PC-3 (cell line): ENCODE measurements at regions not wholly inside any gene's neighbourhood (a gene's known extent, or its start where the extent isn't known, plus 50 kb on each side); places are given as distances from the start of the nearest gene placed in this dataset.
A peak's percentile ranks its signal among the peaks of the same experiment; 100 is the strongest.

Source experiments
- ATAC-seq: fragments of 200-7000 bp; cut with Tn5 transposase; 2 replicates; pipeline ENCODE4 v1.9.1; 2020; ENCODE audit warnings: mild to moderate bottlenecking, moderate library complexity
- BruUV-seq: library from RNA; stranded (reverse); fragments of 400-500 nt; replicated peaks from 2 replicates; lab custom pipeline; 2021; lab: Mats Ljungman, UMichigan
- CTCF ChIA-PET: fragments of 300-600 bp; sonication (Branson Sonifier 250); formaldehyde crosslinking; loops from one replicate; lab custom pipeline; 2022; ENCODE audit warnings: antibody characterized with exemption; lab: Charles Lee
- POLR2A ChIA-PET: fragments of 300-600 bp; sonication (Branson Sonifier 250); formaldehyde crosslinking; loops from one replicate; lab custom pipeline; 2022; ENCODE audit warnings: antibody characterized with exemption; ENCODE audit not compliant: unreplicated experiment; lab: Charles Lee
- DNase-seq: peaks from one replicate; pipeline ENCODE4 v3.0.0-alpha.2; 2015
- H2AFZ ChIP-seq: fragments of 300-600 bp; sonication (generic); 2 replicates; pipeline ENCODE4 v1.6.0; 2016; ENCODE audit warnings: antibody characterized with exemption, low read length
- H3F3A ChIP-seq: fragments of 300-600 bp; sonication (generic); one replicate; pipeline ENCODE4 v1.6.0; 2017; ENCODE audit warnings: antibody characterized with exemption, low read length, control low read depth, mild to moderate bottlenecking; ENCODE audit not compliant: unreplicated experiment
- H3K27ac ChIP-seq: fragments of 300-600 bp; sonication (generic); 2 replicates; pipeline ENCODE4 v1.5.1; 2016; ENCODE audit warnings: mild to moderate bottlenecking, low read length
- H3K27me3 ChIP-seq: fragments of 300-600 bp; sonication (generic); 2 replicates; pipeline ENCODE4 v1.6.1; 2016; ENCODE audit warnings: low read length, mixed read lengths
- H3K36me3 ChIP-seq: fragments of 300-600 bp; sonication (generic); 2 replicates; pipeline ENCODE4 v1.6.1; 2016; ENCODE audit warnings: low read depth, mixed run types, low read length, mixed read lengths
- H3K4me1 ChIP-seq: fragments of 300-600 bp; sonication (generic); 2 replicates; pipeline ENCODE4 v1.5.1; 2016; ENCODE audit warnings: low read length; ENCODE audit not compliant: insufficient read depth
- H3K4me2 ChIP-seq: fragments of 300-600 bp; sonication (generic); 2 replicates; pipeline ENCODE4 v1.6.0; 2016; ENCODE audit warnings: low read length
- H3K4me3 ChIP-seq: fragments of 300-600 bp; sonication (generic); 2 replicates; pipeline ENCODE4 v1.5.1; 2016; ENCODE audit warnings: mild to moderate bottlenecking, low read length, mixed read lengths
- H3K79me2 ChIP-seq: fragments of 300-600 bp; sonication (generic); 2 replicates; pipeline ENCODE4 v1.6.1; 2017; ENCODE audit warnings: low read length, mixed read lengths
- H3K9ac ChIP-seq: fragments of 300-600 bp; sonication (generic); 2 replicates; pipeline ENCODE4 v1.6.0; 2016; ENCODE audit warnings: mild to moderate bottlenecking, low read length
- H3K9me2 ChIP-seq: fragments of 300-600 bp; sonication (generic); replicated peaks from 2 replicates; pipeline ENCODE4 v1.6.1; 2016; ENCODE audit warnings: mixed run types, low read length, mixed read lengths
- H3K9me3 ChIP-seq: fragments of 300-600 bp; sonication (generic); 2 replicates; pipeline ENCODE4 v1.6.1; 2016; ENCODE audit warnings: low read length, mixed read lengths
- H4K20me1 ChIP-seq: fragments of 300-600 bp; sonication (generic); 2 replicates; pipeline ENCODE4 v1.6.1; 2016; ENCODE audit warnings: low read length, mixed read lengths
- EZH2 ChIP-seq: fragments of 300-600 bp; sonication (generic); IDR thresholded peaks from one replicate; pipeline ENCODE4 v1.6.1; 2017; ENCODE audit warnings: antibody characterized with exemption, mild to moderate bottlenecking, low read length; ENCODE audit not compliant: unreplicated experiment
- EZH2phosphoT487 ChIP-seq: fragments of 300-600 bp; sonication (generic); IDR thresholded peaks from 2 replicates; pipeline ENCODE4 v1.6.1; 2018; ENCODE audit warnings: mild to moderate bottlenecking, antibody characterized with exemption, low read length, borderline replicate concordance
- intact Hi-C: fragments of 100-400 bp; cut with micrococcal nuclease; formaldehyde crosslinking; loops from 2 replicates; pipeline ENCODE4 v1.9.0; 2023
- TF ChIP-seq, protein P1 (sequence below): fragments of 300-600 bp; sonication (generic); conservative IDR thresholded peaks from 2 replicates; pipeline ENCODE4 v1.5.1; 2017; ENCODE audit warnings: antibody characterized with exemption, low read depth, mild to moderate bottlenecking, low read length

DNA sequence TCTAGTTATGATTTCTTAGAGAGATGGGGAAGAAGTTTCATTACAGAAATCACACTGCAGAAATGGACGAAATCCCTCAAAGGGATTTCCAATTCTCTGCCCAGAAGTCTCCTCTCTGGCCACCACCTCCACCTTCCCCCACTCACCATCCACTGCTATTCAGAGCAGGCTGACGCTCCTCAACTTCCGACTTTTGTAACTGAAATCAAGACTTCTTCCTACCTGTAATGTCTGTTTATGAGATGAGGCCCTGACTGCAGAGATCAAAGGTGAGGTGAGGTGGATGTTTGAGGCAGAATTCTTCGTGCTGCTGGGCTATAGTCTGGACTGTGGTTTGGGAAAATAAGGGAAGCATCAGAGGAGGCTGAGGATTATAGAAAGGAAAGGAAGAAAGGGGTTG lies 385.2 kb upstream of the ARID1B start:
- H3K9me3 ChIP-seq: no peaks in the 10 kb centered on the region

DNA sequence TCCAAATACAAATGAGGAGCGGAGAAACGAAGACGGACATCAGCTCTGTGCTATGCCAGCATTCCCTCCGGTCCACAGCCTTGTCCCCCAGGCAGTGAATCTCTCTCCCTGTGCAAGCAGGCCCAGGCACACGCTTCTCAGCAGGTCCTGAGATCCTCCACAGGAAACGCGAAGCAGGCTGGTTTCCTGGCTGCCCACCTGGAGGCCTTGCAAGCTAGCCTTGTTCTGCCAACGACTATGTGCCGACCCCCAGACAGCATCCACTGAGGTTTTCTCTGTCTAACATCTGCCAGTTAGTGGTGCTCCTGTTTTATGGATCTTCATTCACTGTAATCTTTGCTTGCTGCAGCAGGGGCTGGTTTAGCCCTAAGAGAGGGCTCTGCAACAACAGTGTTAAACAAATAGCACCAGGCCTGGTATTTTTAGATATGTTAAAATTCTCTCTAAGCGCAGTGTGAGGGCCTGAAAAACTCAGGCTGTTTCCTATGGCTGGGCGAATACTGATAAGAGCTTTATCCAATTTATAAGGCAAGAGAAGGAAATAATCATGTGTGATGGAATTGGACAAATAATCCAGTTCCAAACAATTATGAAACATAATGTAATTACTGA lies 386.0 kb upstream of the ARID1B start:
- no peaks in the 10 kb centered on the region for H3K9me3 ChIP-seq
- no peak overlapping the region for H2AFZ ChIP-seq
- no peaks in the 10 kb centered on the region for H3K27me3 ChIP-seq
- peaks cover 9% of the 10 kb centered on the region; the same call in 1 of the 2 replicates for H3K4me1 ChIP-seq
- H3K9ac ChIP-seq: no peak overlapping the region
- no peak for DNase-seq
- no peaks in the 10 kb centered on the region for H3F3A ChIP-seq
- ChIA-PET POLR2A (no interaction called here), CTCF (no interaction called here)
- ATAC-seq: no peak
- H4K20me1 ChIP-seq: no peaks in the 10 kb centered on the region
- no TSS peak for BruUV-seq
- no peak overlapping the region for H3K4me2 ChIP-seq
- no peaks in the 10 kb centered on the region for H3K36me3 ChIP-seq
- no peak for TF ChIP-seq EZH2phosphoT487
- TF ChIP-seq, protein P1, sequence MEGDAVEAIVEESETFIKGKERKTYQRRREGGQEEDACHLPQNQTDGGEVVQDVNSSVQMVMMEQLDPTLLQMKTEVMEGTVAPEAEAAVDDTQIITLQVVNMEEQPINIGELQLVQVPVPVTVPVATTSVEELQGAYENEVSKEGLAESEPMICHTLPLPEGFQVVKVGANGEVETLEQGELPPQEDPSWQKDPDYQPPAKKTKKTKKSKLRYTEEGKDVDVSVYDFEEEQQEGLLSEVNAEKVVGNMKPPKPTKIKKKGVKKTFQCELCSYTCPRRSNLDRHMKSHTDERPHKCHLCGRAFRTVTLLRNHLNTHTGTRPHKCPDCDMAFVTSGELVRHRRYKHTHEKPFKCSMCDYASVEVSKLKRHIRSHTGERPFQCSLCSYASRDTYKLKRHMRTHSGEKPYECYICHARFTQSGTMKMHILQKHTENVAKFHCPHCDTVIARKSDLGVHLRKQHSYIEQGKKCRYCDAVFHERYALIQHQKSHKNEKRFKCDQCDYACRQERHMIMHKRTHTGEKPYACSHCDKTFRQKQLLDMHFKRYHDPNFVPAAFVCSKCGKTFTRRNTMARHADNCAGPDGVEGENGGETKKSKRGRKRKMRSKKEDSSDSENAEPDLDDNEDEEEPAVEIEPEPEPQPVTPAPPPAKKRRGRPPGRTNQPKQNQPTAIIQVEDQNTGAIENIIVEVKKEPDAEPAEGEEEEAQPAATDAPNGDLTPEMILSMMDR: no peak
- no peak for TF ChIP-seq EZH2
- intact Hi-C loops: no loop called here
- H3K9me2 ChIP-seq: no peaks in the 10 kb centered on the region
- no peaks in the 10 kb centered on the region for H3K79me2 ChIP-seq
- no peak overlapping the region for H3K4me3 ChIP-seq
- H3K27ac ChIP-seq: no peak overlapping the region

More for the DNA sequence above, 385.2 kb upstream of the ARID1B start:
- Histone ChIP-seq H4K20me1 (no peaks in the 10 kb centered on the region), H3K4me2 (no peak overlapping the region), H3K36me3 (no peaks in the 10 kb centered on the region), H3K4me1 (peaks cover 9% of the 10 kb centered on the region; the same call in 1 of the 2 replicates), H3K4me3 (no peak overlapping the region), H3K9ac (no peak overlapping the region), H3K27ac (no peak overlapping the region), H3K9me2 (no peaks in the 10 kb centered on the region), H2AFZ (no peak overlapping the region), H3K27me3 (no peaks in the 10 kb centered on the region), H3F3A (no peaks in the 10 kb centered on the region), H3K79me2 (no peaks in the 10 kb centered on the region)
- ATAC-seq: no peak
- BruUV-seq: no TSS peak
- CTCF ChIA-PET: no interaction called here
- TF ChIP-seq, protein P1: no peak
- TF ChIP-seq EZH2: no peak
- no peak for TF ChIP-seq EZH2phosphoT487
- POLR2A ChIA-PET: no interaction called here
- intact Hi-C loops: no loop called here
- no peak for DNase-seq

DNA sequence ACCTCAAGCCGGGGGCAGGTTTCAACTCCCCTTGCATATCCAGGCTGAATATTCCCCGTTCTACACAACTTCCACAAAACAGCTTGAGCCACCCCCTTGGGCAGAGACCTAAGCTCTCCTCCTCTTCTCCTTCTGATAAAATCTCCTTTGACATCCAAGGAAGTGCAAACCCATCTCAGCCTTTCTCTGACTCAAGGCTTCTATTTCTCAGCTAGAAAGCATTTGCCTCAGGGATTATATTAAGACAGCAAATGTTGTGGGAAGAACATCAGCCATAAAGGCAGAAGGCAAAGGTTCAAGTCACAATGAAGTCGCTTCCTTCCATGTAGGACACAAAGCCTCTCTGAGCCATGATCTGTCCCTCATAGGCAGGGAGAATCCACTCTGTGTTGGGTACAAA lies 386.6 kb upstream of the ARID1B start:
- TF ChIP-seq EZH2 (no peak), EZH2phosphoT487 (no peak)
- TF ChIP-seq, protein P1: no peak
- no peak for ATAC-seq

More for the DNA sequence above, 386.6 kb upstream of the ARID1B start:
- H3K4me1 ChIP-seq: peaks cover 7% of the 10 kb centered on the region; the same call in 1 of the 2 replicates
- H3K27me3 ChIP-seq: no peaks in the 10 kb centered on the region
- H3K9me2 ChIP-seq: no peaks in the 10 kb centered on the region
- CTCF ChIA-PET: no interaction called here
- no peak overlapping the region for H3K27ac ChIP-seq
- H3K4me3 ChIP-seq: no peak overlapping the region
- no peak overlapping the region for H3K4me2 ChIP-seq
- no peak overlapping the region for H2AFZ ChIP-seq
- no peak overlapping the region for H3K9ac ChIP-seq
- POLR2A ChIA-PET: no interaction called here
- H3K79me2 ChIP-seq: no peaks in the 10 kb centered on the region
- peak; percentile 12 for DNase-seq
- H3K9me3 ChIP-seq: no peaks in the 10 kb centered on the region
- H3F3A ChIP-seq: no peaks in the 10 kb centered on the region
- intact Hi-C loops: no loop called here
- no TSS peak for BruUV-seq
- no peaks in the 10 kb centered on the region for H4K20me1 ChIP-seq
- H3K36me3 ChIP-seq: no peaks in the 10 kb centered on the region
